GM12878 (cell line): ENCODE measurements at regions not wholly inside any gene's neighbourhood (a gene's known extent, or its start where the extent isn't known, plus 50 kb on each side); places are given as distances from the start of the nearest gene placed in this dataset.

Experiments used
- ATAC-seq: fragments of 200-7000 bp; cut with Tn5 transposase; 3 replicates; pipeline ENCODE4 v1.9.1; 2020; ENCODE audit warnings: mild to moderate bottlenecking, moderate library complexity
- BruUV-seq: library from RNA; stranded (reverse); fragments of 400-500 nt; replicated peaks from 2 replicates; lab custom pipeline; 2021; lab: Mats Ljungman, UMichigan
- CTCF ChIA-PET: fragments of 300-600 bp; sonication (Branson Sonifier 250); formaldehyde crosslinking; extraction: SDS; loops from one replicate; lab custom pipeline; 2021; ENCODE audit warnings: inconsistent platforms; lab: Yijun Ruan, JAX
- POLR2A ChIA-PET: fragments of 350-600 bp; formaldehyde crosslinking; extraction: SDS; loops from one replicate; lab custom pipeline; 2021; ENCODE audit warnings: inconsistent platforms; lab: Charles Lee
- RAD21 ChIA-PET: fragments of 300-600 bp; sonication (Branson Sonifier 250); formaldehyde crosslinking; loops from one replicate; lab custom pipeline; 2023; ENCODE audit warnings: antibody characterized with exemption; ENCODE audit not compliant: unreplicated experiment; lab: Charles Lee
- SMC1A ChIA-PET: fragments of 300-600 bp; sonication (Branson Sonifier 250); formaldehyde crosslinking; loops from one replicate; lab custom pipeline; 2023; ENCODE audit not compliant: unreplicated experiment, uncharacterized antibody; lab: Charles Lee
- DNase-seq: peaks from one replicate; pipeline ENCODE4 v3.0.0-alpha.2; 2011; ENCODE audit warnings: low read depth, low spot score
- FAIRE-seq: peaks from 3 replicates; lab custom pipeline; 2011; peaks lifted over from hg19 to GRCh38; lab: Jason Lieb, UNC
- H2AFZ ChIP-seq: 2 replicates; pipeline ENCODE4 v1.6.0; 2011; ENCODE audit warnings: low read depth, low read length, control low read depth; ENCODE audit not compliant: control insufficient read depth
- H3K27ac ChIP-seq: 2 replicates; pipeline ENCODE4 v1.5.1; 2011; ENCODE audit warnings: control low read depth; ENCODE audit not compliant: control insufficient read depth, insufficient read depth
- H3K27me3 ChIP-seq, 2 experiments: replicated peaks in 1 of 2; 2 replicates each; pipeline versions ENCODE4 v1.6.0 to v1.6.1; 2011; ENCODE audit warnings: low read length in 1 of 2; ENCODE audit not compliant: control insufficient read depth in 2 of 2, insufficient read depth in 2 of 2
- H3K36me3 ChIP-seq, 2 experiments: 2 replicates each; pipeline ENCODE4 v1.5.1; 2011; ENCODE audit warnings: low read length in 1 of 2; ENCODE audit not compliant: control insufficient read depth in 2 of 2, insufficient read depth in 2 of 2
- H3K4me1 ChIP-seq: 2 replicates; pipeline ENCODE4 v1.6.1; 2011; ENCODE audit warnings: mild to moderate bottlenecking, low read length, moderate library complexity, mixed read lengths; ENCODE audit not compliant: control insufficient read depth, insufficient read depth
- H3K4me2 ChIP-seq: 2 replicates; pipeline ENCODE4 v1.6.0; 2011; ENCODE audit warnings: control low read depth; ENCODE audit not compliant: control insufficient read depth, insufficient read depth
- H3K4me3 ChIP-seq: fragments of 200-600 bp; sonication (generic); 2 replicates; pipeline ENCODE4 v1.5.1; 2016
- H3K79me2 ChIP-seq: 2 replicates; pipeline ENCODE4 v1.6.0; 2011; ENCODE audit warnings: low read length; ENCODE audit not compliant: control insufficient read depth, insufficient read depth
- H3K9ac ChIP-seq: 2 replicates; pipeline ENCODE4 v1.8.0; 2011; ENCODE audit warnings: low read length, control low read depth, mixed read lengths; ENCODE audit not compliant: control insufficient read depth, insufficient read depth
- H3K9me3 ChIP-seq: replicated peaks from 3 replicates; pipeline ENCODE4 v1.5.1; 2011; ENCODE audit warnings: mild to moderate bottlenecking, low read length; ENCODE audit not compliant: control insufficient read depth, insufficient read depth
- H4K20me1 ChIP-seq: 2 replicates; pipeline ENCODE4 v1.6.0; 2011; ENCODE audit not compliant: control insufficient read depth, insufficient read depth
- ATF2 ChIP-seq: IDR thresholded peaks from 2 replicates; pipeline ENCODE4 v1.6.1; 2012; ENCODE audit warnings: low read length, inconsistent platforms
- BACH1 ChIP-seq: fragments of 450-650 bp; IDR thresholded peaks from 2 replicates; pipeline ENCODE4 v1.6.1; 2017; ENCODE audit warnings: mild to moderate bottlenecking, borderline replicate concordance
- BMI1 ChIP-seq: fragments of 450-650 bp; IDR thresholded peaks from 2 replicates; pipeline ENCODE4 v1.6.1; 2016; ENCODE audit warnings: mild to moderate bottlenecking, moderate library complexity, borderline replicate concordance
- CBX3 ChIP-seq: fragments of 200-600 bp; sonication (generic); IDR thresholded peaks from 2 replicates; pipeline ENCODE4 v1.6.1; 2016; ENCODE audit warnings: low read depth, borderline replicate concordance
- CEBPZ ChIP-seq: fragments of 150-350 bp; IDR thresholded peaks from 2 replicates; pipeline ENCODE4 v1.6.1; 2016; ENCODE audit warnings: low read depth, low read length
- ETV6 ChIP-seq, 2 experiments: fragments of 450-650 bp in 1 of 2; IDR thresholded peaks in 1 of 2; conservative IDR thresholded peaks in 1 of 2; 2 replicates each; pipeline ENCODE4 v1.6.1; 2014; ENCODE audit warnings: antibody characterized with exemption in 1 of 2, borderline replicate concordance in 1 of 2, low read depth in 1 of 2, mild to moderate bottlenecking in 1 of 2, moderate library complexity in 1 of 2
- LARP7 ChIP-seq: fragments of 450-650 bp; IDR thresholded peaks from 2 replicates; pipeline ENCODE4 v1.6.1; 2017; ENCODE audit warnings: mild to moderate bottlenecking
- MEF2B ChIP-seq: fragments of 450-650 bp; IDR thresholded peaks from 2 replicates; pipeline ENCODE4 v1.6.1; 2018; ENCODE audit warnings: mild to moderate bottlenecking, moderate library complexity; ENCODE audit not compliant: partially characterized antibody, poor library complexity, severe bottlenecking
- MTA3 ChIP-seq: IDR thresholded peaks from 2 replicates; pipeline ENCODE4 v1.6.1; 2012; ENCODE audit warnings: low read length, inconsistent platforms, borderline replicate concordance
- MXI1 ChIP-seq: fragments of 150-350 bp; IDR thresholded peaks from 2 replicates; pipeline ENCODE4 v1.6.1; 2011; ENCODE audit warnings: low read depth, mild to moderate bottlenecking, inconsistent platforms, low read length, improper control_type of control experiment
- MYC ChIP-seq: IDR thresholded peaks from 2 replicates; pipeline ENCODE4 v1.6.1; 2011; ENCODE audit warnings: mild to moderate bottlenecking, low read length, moderate library complexity, inconsistent platforms; ENCODE audit not compliant: insufficient read depth, insufficient replicate concordance, insufficient read length, severe bottlenecking
- NBN ChIP-seq: fragments of 450-650 bp; IDR thresholded peaks from 2 replicates; pipeline ENCODE4 v1.6.1; 2016
- NFYA ChIP-seq: IDR thresholded peaks from 2 replicates; pipeline ENCODE4 v1.6.1; 2011; ENCODE audit warnings: low read depth, mild to moderate bottlenecking, low read length, improper control_type of control experiment, borderline replicate concordance
- POU2F2 ChIP-seq: IDR thresholded peaks from 3 replicates; pipeline ENCODE4 v1.6.1; 2011; ENCODE audit warnings: low read depth, mild to moderate bottlenecking, low read length, borderline replicate concordance
- TARDBP ChIP-seq: IDR thresholded peaks from 2 replicates; pipeline ENCODE4 v1.6.1; 2016; ENCODE audit warnings: borderline replicate concordance
- ZBTB33 ChIP-seq: fragments of 450-650 bp; IDR thresholded peaks from 2 replicates; pipeline ENCODE4 v1.6.1; 2017; ENCODE audit warnings: mild to moderate bottlenecking
- ZNF622 ChIP-seq: fragments of 450-650 bp; IDR thresholded peaks from 2 replicates; pipeline ENCODE4 v1.6.1; 2017; ENCODE audit warnings: mild to moderate bottlenecking, inconsistent platforms
- ZZZ3 ChIP-seq: IDR thresholded peaks from 2 replicates; pipeline ENCODE4 v1.6.1; 2011; ENCODE audit warnings: low read depth; ENCODE audit not compliant: control insufficient read depth, insufficient read length
- WGBS: methylation state at CpG from one replicate; pipeline ENCODE4 v1.1.6; 2016; ENCODE audit warnings: low lambda C conversion rate; ENCODE audit not compliant: insufficient replicate concordance, insufficient coverage; ENCODE audit errors: missing lambda C conversion rate; 5-methylcytosine and 5-hydroxymethylcytosine counted together
- in situ Hi-C: fragments of 300-500 bp; cut with MboI; formaldehyde crosslinking; loops from 9 replicates; pipeline ENCODE4 v1.14.3; 2018; ENCODE audit warnings: mixed read lengths
- intact Hi-C: fragments of 100-400 bp; cut with micrococcal nuclease; formaldehyde crosslinking; loops from one replicate; pipeline ENCODE4 v1.14.2; 2022; ENCODE audit not compliant: unreplicated experiment

- no peak for TF ChIP-seq MYC
- no peak for TF ChIP-seq ZNF622
- TF ChIP-seq LARP7: no peak
- TF ChIP-seq BMI1: no peak
- no peak for TF ChIP-seq ATF2
- TF ChIP-seq POU2F2: no peak
- no peak for TF ChIP-seq MEF2B
These were observed 90.4 kb upstream of the VCX3B start (continued) for GRCh38 chrX:8374041-8374825.

- Histone ChIP-seq H3K27ac (no peak overlapping the region), H3K9ac (no peak overlapping the region), H3K36me3 (no peaks in the 10 kb centered on the region), H3K4me2 (no peak overlapping the region), H3K9me3 (no peaks in the 10 kb centered on the region), H3K79me2 (no peaks in the 10 kb centered on the region), H3K27me3 (no peaks in the 10 kb centered on the region), H3K4me1 (no peaks in the 10 kb centered on the region), H3K4me3 (no peak overlapping the region), H4K20me1 (no peaks in the 10 kb centered on the region), H2AFZ (no peak overlapping the region)
- WGBS: 4% methylated on average over 1 of the region's 1 CpG
- FAIRE-seq: no peak
- CTCF ChIA-PET: interaction anchor here (1.3 kb wide), 1 partner anchor 12 kb away, joined by 5 read pairs; no protein-coding TSS in a partner anchor
- BruUV-seq: no TSS peak
- in situ Hi-C loops (no loop called here), intact Hi-C loops (no loop called here)
- no peak for ATAC-seq
- no peak for DNase-seq
- RAD21 ChIA-PET: no interaction called here
- POLR2A ChIA-PET: no interaction called here
- SMC1A ChIA-PET: no interaction called here
- TF ChIP-seq MXI1: no peak
- TF ChIP-seq ZBTB33: no peak
- no peak for TF ChIP-seq MTA3
- TF ChIP-seq TARDBP: no peak
- no peak for TF ChIP-seq NFYA
- no peak for TF ChIP-seq ZZZ3
- no peak for TF ChIP-seq CBX3
- TF ChIP-seq ETV6 (conservative IDR thresholded peaks at IDR 0.05 in 1 of 2, IDR thresholded peaks at IDR 0.05 in 1 of 2; ENCODE audit: borderline replicate concordance in 1 of 2, low read depth in 1 of 2): no peak
- TF ChIP-seq BACH1: no peak
- no peak for TF ChIP-seq NBN
- TF ChIP-seq CEBPZ: no peak
These were observed 87.6 kb upstream of the VCX3B start for GRCh38 chrX:8377041-8377440.
